Lower lobe of right lung (tissue), 2 donors: ENCODE measurements at regions not wholly inside any gene's neighbourhood (a gene's known extent, or its start where the extent isn't known, plus 50 kb on each side); places are given as distances from the start of the nearest gene placed in this dataset.
A peak's percentile ranks its signal among the peaks of the same experiment; 100 is the strongest.

Experiments
- ATAC-seq, 2 donors: fragments of 200-7000 bp; cut with Tn5 transposase; one replicate each; pipeline ENCODE4 v1.9.1; 2020 to 2022; ENCODE audit warnings: mild to moderate bottlenecking in 2 of 2, moderate library complexity in 2 of 2
- DNase-seq: peaks from one replicate; pipeline ENCODE4 v3.0.0-alpha.2; 2020
- H3K27ac ChIP-seq: fragments of 200-600 bp; one replicate; pipeline ENCODE4 v1.8.0; 2022
- H3K27me3 ChIP-seq: fragments of 200-600 bp; one replicate; pipeline ENCODE4 v1.8.0; 2022; ENCODE audit warnings: low read depth
- H3K36me3 ChIP-seq: fragments of 200-600 bp; one replicate; pipeline ENCODE4 v1.8.0; 2022; ENCODE audit warnings: mild to moderate bottlenecking
- H3K4me1 ChIP-seq: fragments of 200-600 bp; one replicate; pipeline ENCODE4 v1.8.0; 2022
- H3K4me3 ChIP-seq: fragments of 200-600 bp; one replicate; pipeline ENCODE4 v1.8.0; 2022; ENCODE audit warnings: mild to moderate bottlenecking
- H3K9me3 ChIP-seq: fragments of 200-600 bp; one replicate; pipeline ENCODE4 v1.8.0; 2022
- CTCF ChIP-seq: fragments of 200-600 bp; IDR thresholded peaks from one replicate; pipeline ENCODE4 v1.8.0; 2022; ENCODE audit warnings: antibody characterized with exemption, mild to moderate bottlenecking
- intact Hi-C: fragments of 100-400 bp; cut with DNase I; formaldehyde crosslinking; loops from one replicate; pipeline ENCODE4 v1.11.0; 2022
- donor health status: DM: no; HTN: yes; CAD: no; lungs with severe emphysema.

GRCh38 chr2:234438305-234438977, 58.4 kb downstream of the ARL4C start:
- no peaks in the 10 kb centered on the region for H3K9me3 ChIP-seq
- H3K4me1 ChIP-seq, result peaks cover 8% of the 10 kb centered on the region
- H3K4me3 ChIP-seq, result no peak overlapping the region
- no peak overlapping the region for H3K27ac ChIP-seq
- H3K36me3 ChIP-seq, result no peaks in the 10 kb centered on the region
- intact Hi-C loops, result no loop called here
- ATAC-seq (no peak), DNase-seq (no peak)
- TF ChIP-seq CTCF, result no peak
- H3K27me3 ChIP-seq, result no peaks in the 10 kb centered on the region

- Histone ChIP-seq H3K27me3 (no peaks in the 10 kb centered on the region), H3K4me1 (peaks cover 8% of the 10 kb centered on the region), H3K4me3 (no peak overlapping the region), H3K27ac (no peak overlapping the region), H3K9me3 (no peaks in the 10 kb centered on the region), H3K36me3 (no peaks in the 10 kb centered on the region)
- TF ChIP-seq CTCF, result no peak
- DNase-seq, result no peak
- no peak for ATAC-seq
- intact Hi-C loops, result no loop called here
Observed at GRCh38 chr2:234437642-234438304, 59.1 kb downstream of the ARL4C start.

GRCh38 chr2:234436482-234436837, 60.4 kb downstream of the ARL4C start:
- H3K9me3 ChIP-seq, result no peaks in the 10 kb centered on the region
- DNase-seq, result no peak
- H3K4me3 ChIP-seq, result no peak overlapping the region
- ATAC-seq, result no peak
- intact Hi-C loops, result no loop called here
- H3K27me3 ChIP-seq, result no peaks in the 10 kb centered on the region
- no peak overlapping the region for H3K27ac ChIP-seq
- H3K4me1 ChIP-seq, result peaks cover 8% of the 10 kb centered on the region
- TF ChIP-seq CTCF, result no peak
- H3K36me3 ChIP-seq, result no peaks in the 10 kb centered on the region

- peak in 1 of 2 donors; percentile 18 for ATAC-seq
- no peaks in the 10 kb centered on the region for H3K36me3 ChIP-seq
- H3K27ac ChIP-seq, result peak overlapping the region; percentile 6
- intact Hi-C loops, result no loop called here
- TF ChIP-seq CTCF, result no peak
- H3K27me3 ChIP-seq, result no peaks in the 10 kb centered on the region
- DNase-seq, result no peak
- no peak overlapping the region for H3K4me3 ChIP-seq
- H3K4me1 ChIP-seq, result peaks cover 8% of the 10 kb centered on the region
- no peaks in the 10 kb centered on the region for H3K9me3 ChIP-seq
Observed at GRCh38 chr2:234435836-234436481, 60.9 kb downstream of the ARL4C start.

- ATAC-seq (no peak), DNase-seq (no peak)
- H3K9me3 ChIP-seq, result no peaks in the 10 kb centered on the region
- intact Hi-C loops, result no loop called here
- H3K27me3 ChIP-seq, result no peaks in the 10 kb centered on the region
- TF ChIP-seq CTCF, result no peak
- no peaks in the 10 kb centered on the region for H3K36me3 ChIP-seq
- no peak overlapping the region for H3K27ac ChIP-seq
- H3K4me3 ChIP-seq, result no peak overlapping the region
- peaks cover 6% of the 10 kb centered on the region for H3K4me1 ChIP-seq
Observed at GRCh38 chr2:234433201-234433600, 63.7 kb downstream of the ARL4C start.
